ENCODE measurements at regions not wholly inside any gene's neighbourhood (a gene's known extent, or its start where the extent isn't known, plus 50 kb on each side); places are given as distances from the start of the nearest gene placed in this dataset.
A peak's percentile ranks its signal among the peaks of the same experiment; 100 is the strongest.

DNA sequence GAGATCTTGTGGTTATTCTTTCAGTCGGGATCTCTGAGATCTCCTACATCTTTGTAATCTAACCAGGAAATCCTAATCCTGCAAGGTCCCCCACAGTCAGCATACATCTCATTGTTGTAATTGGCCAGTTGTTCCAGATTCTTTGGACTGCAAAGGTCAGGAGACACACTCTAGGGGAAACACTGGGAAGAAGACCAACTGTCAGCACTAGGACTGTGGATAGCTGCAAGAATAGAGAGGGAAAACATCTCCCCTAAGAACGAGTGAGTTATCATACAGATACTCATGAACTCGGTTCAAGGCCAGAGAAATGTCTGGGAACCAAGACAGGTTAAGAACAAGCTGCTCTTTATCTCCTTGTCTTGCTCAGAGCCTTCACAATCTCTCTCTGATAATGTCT is 217.9 kb upstream of the TMPO start:
- Histone ChIP-seq H3K27ac (no peak overlapping the region), H4K20me1 (ENCODE audit: low read depth) (no peaks in the 10 kb centered on the region), H3K4me1 (peaks cover 26% of the 10 kb centered on the region), H3K36me3 (no peaks in the 10 kb centered on the region), H2AFZ (replicated peaks) (no peak overlapping the region), H3K4me3 (no peak overlapping the region), H3K27me3 (no peaks in the 10 kb centered on the region), H3K9me3 (ENCODE audit: low read depth) (no peaks in the 10 kb centered on the region), H3K9ac (no peak overlapping the region), H3K79me2 (ENCODE audit: low read depth) (no peaks in the 10 kb centered on the region), H3K4me2 (no peak overlapping the region), H3F3A (ENCODE audit: low read depth) (no peaks in the 10 kb centered on the region)
- Mint-ChIP-seq H3K4me1 (peaks cover 38% of the 10 kb centered on the region), H3K4me3 (no peak overlapping the region), H3K9me3 (no peaks in the 10 kb centered on the region), H3K36me3 (no peaks in the 10 kb centered on the region), H3K27me3 (ENCODE audit: insufficient read depth, low read depth) (peaks cover 5% of the 10 kb centered on the region), H3K27ac (no peak overlapping the region)
- no peak for DNase-seq (ENCODE audit: low spot score)
- TF ChIP-seq EZH2phosphoT487 (IDR thresholded peaks at IDR 0.05) (no peak), EZH2 (IDR thresholded peaks at IDR 0.05) (no peak)
- TF ChIP-seq, protein P1, sequence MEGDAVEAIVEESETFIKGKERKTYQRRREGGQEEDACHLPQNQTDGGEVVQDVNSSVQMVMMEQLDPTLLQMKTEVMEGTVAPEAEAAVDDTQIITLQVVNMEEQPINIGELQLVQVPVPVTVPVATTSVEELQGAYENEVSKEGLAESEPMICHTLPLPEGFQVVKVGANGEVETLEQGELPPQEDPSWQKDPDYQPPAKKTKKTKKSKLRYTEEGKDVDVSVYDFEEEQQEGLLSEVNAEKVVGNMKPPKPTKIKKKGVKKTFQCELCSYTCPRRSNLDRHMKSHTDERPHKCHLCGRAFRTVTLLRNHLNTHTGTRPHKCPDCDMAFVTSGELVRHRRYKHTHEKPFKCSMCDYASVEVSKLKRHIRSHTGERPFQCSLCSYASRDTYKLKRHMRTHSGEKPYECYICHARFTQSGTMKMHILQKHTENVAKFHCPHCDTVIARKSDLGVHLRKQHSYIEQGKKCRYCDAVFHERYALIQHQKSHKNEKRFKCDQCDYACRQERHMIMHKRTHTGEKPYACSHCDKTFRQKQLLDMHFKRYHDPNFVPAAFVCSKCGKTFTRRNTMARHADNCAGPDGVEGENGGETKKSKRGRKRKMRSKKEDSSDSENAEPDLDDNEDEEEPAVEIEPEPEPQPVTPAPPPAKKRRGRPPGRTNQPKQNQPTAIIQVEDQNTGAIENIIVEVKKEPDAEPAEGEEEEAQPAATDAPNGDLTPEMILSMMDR (IDR thresholded peaks at IDR 0.05), result no peak

DNA sequence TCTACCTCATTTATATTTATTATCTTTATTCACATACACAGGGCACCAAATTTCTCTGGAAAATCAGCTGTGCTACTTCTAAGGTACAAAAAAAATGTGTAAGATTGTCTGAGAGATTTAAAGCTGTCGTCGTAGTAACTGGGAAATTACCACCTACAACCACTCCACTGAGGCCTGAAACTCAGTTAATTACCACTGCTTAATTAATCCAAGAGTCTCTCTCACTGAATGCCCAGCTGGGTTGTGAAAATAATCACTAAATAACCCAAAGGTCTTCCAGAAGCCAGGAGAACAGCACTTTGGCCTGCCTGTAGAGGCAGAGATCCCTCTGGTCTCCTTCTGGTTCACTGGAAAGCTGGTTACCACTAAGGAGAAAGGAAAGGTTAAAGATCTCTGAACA is 207.2 kb upstream of the TMPO start:
- peak overlapping the region; percentile 58 for H3K27ac ChIP-seq
- Mint-ChIP-seq H3K27me3 (ENCODE audit: insufficient read depth, low read depth) (peaks cover 2% of the 10 kb centered on the region), H3K27ac (no peak overlapping the region), H3K9me3 (peaks cover 2% of the 10 kb centered on the region), H3K4me1 (peaks cover 26% of the 10 kb centered on the region), H3K36me3 (no peaks in the 10 kb centered on the region), H3K4me3 (no peak overlapping the region)
- no peak overlapping the region for H3K4me3 ChIP-seq
- H3K4me2 ChIP-seq, result peak overlapping the region; percentile 27
- H3K9ac ChIP-seq, result no peak overlapping the region
- peaks cover 37% of the 10 kb centered on the region for H3K4me1 ChIP-seq
- peaks cover 13% of the 10 kb centered on the region for H3F3A ChIP-seq (ENCODE audit: low read depth)
- no peaks in the 10 kb centered on the region for H4K20me1 ChIP-seq (ENCODE audit: low read depth)
- H3K9me3 ChIP-seq (ENCODE audit: low read depth), result no peaks in the 10 kb centered on the region
- TF ChIP-seq EZH2phosphoT487 (IDR thresholded peaks at IDR 0.05) (no peak), EZH2 (IDR thresholded peaks at IDR 0.05) (no peak)
- TF ChIP-seq, protein P1 (IDR thresholded peaks at IDR 0.05), result no peak
- no peaks in the 10 kb centered on the region for H3K79me2 ChIP-seq (ENCODE audit: low read depth)
- no peak overlapping the region for H2AFZ ChIP-seq (replicated peaks)
- no peak for DNase-seq (ENCODE audit: low spot score)
- no peaks in the 10 kb centered on the region for H3K36me3 ChIP-seq
- no peaks in the 10 kb centered on the region for H3K27me3 ChIP-seq

DNA sequence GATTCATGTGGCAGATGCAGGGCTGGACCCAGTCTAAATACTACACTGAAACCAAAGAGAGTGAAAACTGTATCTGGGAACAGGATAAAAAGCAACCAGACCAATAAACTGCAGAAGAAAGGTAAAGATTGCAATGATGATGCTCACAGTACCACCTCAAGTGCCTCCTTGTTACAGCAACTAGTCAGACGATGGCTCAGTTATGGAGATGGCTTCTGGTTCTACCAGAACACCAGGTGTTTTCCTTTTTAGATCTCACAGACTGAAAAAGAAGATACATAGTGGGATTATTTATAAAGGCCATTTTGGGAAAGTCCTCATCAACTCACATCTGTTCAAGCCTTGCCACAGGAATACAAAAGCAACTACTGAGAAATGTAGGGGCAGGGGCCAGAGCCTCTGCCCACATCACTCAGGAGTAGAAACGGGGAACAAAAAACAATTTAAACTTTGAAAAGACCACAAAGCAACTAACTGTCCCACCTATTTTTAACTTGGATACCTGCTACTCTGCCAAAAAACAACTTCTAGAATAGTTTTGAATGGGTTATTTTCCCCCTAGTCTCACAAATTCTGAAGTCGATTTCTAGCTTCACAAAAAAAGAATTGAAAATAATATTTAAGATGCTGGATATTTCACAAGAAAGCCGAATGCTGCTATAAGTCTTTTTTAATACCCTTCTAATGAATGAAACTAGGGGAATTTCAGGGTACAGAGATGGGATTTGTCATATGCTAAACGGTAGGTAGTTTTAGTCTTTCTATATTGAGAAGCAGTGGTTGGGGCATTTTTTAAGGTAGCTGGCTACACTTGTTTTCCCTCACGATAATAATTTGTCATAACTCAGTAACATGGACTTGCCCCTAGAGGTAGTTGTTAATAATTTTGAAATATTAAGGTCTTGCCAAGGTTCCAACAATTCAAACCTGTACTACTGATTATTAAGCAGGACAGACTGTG is 197.2 kb upstream of the TMPO start:
- H3K27ac Mint-ChIP-seq, result no peak overlapping the region
- no peaks in the 10 kb centered on the region for H4K20me1 ChIP-seq (ENCODE audit: low read depth)
- no peaks in the 10 kb centered on the region for H3K9me3 ChIP-seq (ENCODE audit: low read depth)
- no peaks in the 10 kb centered on the region for H3K27me3 ChIP-seq
- H3K79me2 ChIP-seq (ENCODE audit: low read depth), result no peaks in the 10 kb centered on the region
- no peak for DNase-seq (ENCODE audit: low spot score)
- TF ChIP-seq, protein P1 (IDR thresholded peaks at IDR 0.05), result no peak
- TF ChIP-seq EZH2phosphoT487 (IDR thresholded peaks at IDR 0.05), result no peak
- TF ChIP-seq EZH2 (IDR thresholded peaks at IDR 0.05), result no peak
- no peak overlapping the region for H3K4me2 ChIP-seq
- H3K36me3 ChIP-seq, result no peaks in the 10 kb centered on the region
- no peaks in the 10 kb centered on the region for H3K4me1 Mint-ChIP-seq
- H3K4me3 ChIP-seq, result no peak overlapping the region
- H3K9me3 Mint-ChIP-seq, result no peaks in the 10 kb centered on the region
- no peaks in the 10 kb centered on the region for H3F3A ChIP-seq (ENCODE audit: low read depth)
- peaks cover 4% of the 10 kb centered on the region for H3K27me3 Mint-ChIP-seq (ENCODE audit: insufficient read depth, low read depth)
- H3K27ac ChIP-seq, result no peak overlapping the region
- peak overlapping the region; percentile 64 for H2AFZ ChIP-seq (replicated peaks)
- no peak overlapping the region for H3K9ac ChIP-seq
- H3K4me3 Mint-ChIP-seq, result no peak overlapping the region
- no peaks in the 10 kb centered on the region for H3K36me3 Mint-ChIP-seq
- H3K4me1 ChIP-seq, result no peaks in the 10 kb centered on the region
